Endothelial cell of umbilical vein (primary cell): ENCODE measurements at regions not wholly inside any gene's neighbourhood (a gene's known extent, or its start where the extent isn't known, plus 50 kb on each side); places are given as distances from the start of the nearest gene placed in this dataset.

Experiments
- BruUV-seq: library from RNA; stranded (reverse); fragments of 400-500 nt; replicated peaks from 2 replicates; lab custom pipeline; 2021; lab: Mats Ljungman, UMichigan
- CTCF ChIA-PET: fragments of 300-600, 350-600 bp; sonication (Branson Sonifier 250); formaldehyde crosslinking; loops from one replicate; lab custom pipeline; 2021; ENCODE audit warnings: antibody characterized with exemption, inconsistent platforms; lab: Charles Lee
- POLR2A ChIA-PET: fragments of 300-600, 350-600 bp; sonication (Branson Sonifier 250); formaldehyde crosslinking; loops from one replicate; lab custom pipeline; 2021; ENCODE audit warnings: antibody characterized with exemption, inconsistent platforms; lab: Charles Lee
- DNase-seq: peaks from one replicate; pipeline ENCODE4 v3.0.0-alpha.2; 2011; ENCODE audit warnings: low read depth, low spot score
- FAIRE-seq: peaks from 2 replicates; lab custom pipeline; 2011; peaks lifted over from hg19 to GRCh38; lab: Jason Lieb, UNC
- H2AFZ ChIP-seq: 2 replicates; pipeline ENCODE4 v1.6.0; 2012; ENCODE audit warnings: low read depth, low read length, control low read depth, inconsistent platforms
- H3K27ac ChIP-seq: 2 replicates; pipeline ENCODE4 v1.5.1; 2011; ENCODE audit warnings: low read depth, mild to moderate bottlenecking, control low read depth, low read length, moderate library complexity; ENCODE audit not compliant: insufficient read depth
- H3K27me3 ChIP-seq, 2 experiments: 2 replicates each; pipeline versions ENCODE4 v1.6.0 to v1.6.1; 2011; ENCODE audit warnings: low read length in 2 of 2, mixed read lengths in 1 of 2; ENCODE audit not compliant: control insufficient read depth in 2 of 2, insufficient read depth in 2 of 2
- H3K36me3 ChIP-seq, 2 experiments: 2 replicates in 1 of 2; 3 replicates in 1 of 2; pipeline ENCODE4 v1.5.1; 2011; ENCODE audit warnings: low read length in 2 of 2, mild to moderate bottlenecking in 1 of 2, moderate library complexity in 1 of 2; ENCODE audit not compliant: control insufficient read depth in 2 of 2, insufficient read depth in 2 of 2; ENCODE audit errors: extremely low read depth in 1 of 2
- H3K4me1 ChIP-seq: 3 replicates; pipeline ENCODE4 v1.5.1; 2011; ENCODE audit warnings: mild to moderate bottlenecking, low read length; ENCODE audit not compliant: control insufficient read depth, insufficient read depth; ENCODE audit errors: extremely low read depth
- H3K4me2 ChIP-seq: 2 replicates; pipeline ENCODE4 v1.6.1; 2011; ENCODE audit warnings: low read length, control low read depth, mixed read lengths; ENCODE audit not compliant: insufficient read depth
- H3K4me3 ChIP-seq, 3 experiments: fragments of 200-600 bp in 1 of 3; sonication (generic), shearing (Covaris generic) in 1 of 3; replicated peaks in 1 of 3; 2 replicates each; pipeline ENCODE4 v1.5.1; 2011 to 2016; ENCODE audit warnings: control low read depth in 3 of 3, low read length in 3 of 3, mild to moderate bottlenecking in 2 of 3, inconsistent platforms in 1 of 3, low read depth in 1 of 3, moderate library complexity in 1 of 3; ENCODE audit not compliant: insufficient read depth in 1 of 3
- H3K79me2 ChIP-seq: 2 replicates; pipeline ENCODE4 v1.6.0; 2012; ENCODE audit warnings: low read length, inconsistent platforms; ENCODE audit not compliant: control insufficient read depth, insufficient read depth
- H3K9ac ChIP-seq: replicated peaks from 2 replicates; pipeline ENCODE3; 2011; ENCODE audit warnings: low read length, control low read depth; ENCODE audit not compliant: insufficient read depth; ENCODE audit errors: extremely low read depth
- H3K9me1 ChIP-seq: replicated peaks from 3 replicates; pipeline ENCODE4 v1.6.0; 2011; ENCODE audit warnings: mild to moderate bottlenecking, low read length; ENCODE audit not compliant: control insufficient read depth, insufficient read depth; ENCODE audit errors: extremely low read depth
- H3K9me3 ChIP-seq: replicated peaks from 2 replicates; pipeline ENCODE4 v1.5.1; 2012; ENCODE audit warnings: low read length, inconsistent platforms; ENCODE audit not compliant: control insufficient read depth, insufficient read depth
- H4K20me1 ChIP-seq: replicated peaks from 2 replicates; pipeline ENCODE3; 2011; ENCODE audit warnings: mild to moderate bottlenecking, low read length; ENCODE audit not compliant: control insufficient read depth, insufficient read depth; ENCODE audit errors: extremely low read depth
- EZH2 ChIP-seq: IDR thresholded peaks from 2 replicates; pipeline ENCODE4 v1.6.1; 2012; ENCODE audit warnings: borderline replicate concordance, low read depth, mild to moderate bottlenecking, moderate library complexity, low read length, inconsistent platforms; ENCODE audit not compliant: severe bottlenecking
- FOS ChIP-seq: IDR thresholded peaks from 2 replicates; pipeline ENCODE4 v1.6.1; 2011; ENCODE audit warnings: mild to moderate bottlenecking, low read length, moderate library complexity, borderline replicate concordance; ENCODE audit not compliant: insufficient read depth
- GATA2 ChIP-seq: IDR thresholded peaks from 2 replicates; pipeline ENCODE4 v1.7.0; 2011; ENCODE audit warnings: low read depth, mild to moderate bottlenecking, moderate library complexity, mixed read lengths, low read length; ENCODE audit not compliant: insufficient read length, insufficient read depth
- JUN ChIP-seq: IDR thresholded peaks from 2 replicates; pipeline ENCODE4 v1.6.1; 2011; ENCODE audit warnings: borderline replicate concordance, low read depth; ENCODE audit not compliant: insufficient read length, insufficient read depth
- MYC ChIP-seq: IDR thresholded peaks from one replicate; pipeline ENCODE4 v1.6.1; 2011; ENCODE audit warnings: mild to moderate bottlenecking, low read depth, low read length
- POLR2A ChIP-seq: IDR thresholded peaks from 2 replicates; pipeline ENCODE4 v1.6.1; 2012; ENCODE audit warnings: low read depth, mild to moderate bottlenecking, control low read depth, low read length
- POLR2AphosphoS5 ChIP-seq: IDR thresholded peaks from 2 replicates; pipeline ENCODE4 v1.6.1; 2012; ENCODE audit warnings: low read depth, mild to moderate bottlenecking, control low read depth, low read length, moderate library complexity; ENCODE audit not compliant: insufficient read depth
- dilution Hi-C: fragments of 300-500 bp; cut with MboI; formaldehyde crosslinking; loops from one replicate; pipeline ENCODE4 v1.15.0; 2019; ENCODE audit warnings: low sequenced_read_pairs; ENCODE audit not compliant: extremely low pct_ligation_motif_present
- intact Hi-C: fragments of 100-400 bp; cut with micrococcal nuclease; formaldehyde crosslinking; loops from one replicate; pipeline ENCODE4 v1.10.0; 2022
- TF ChIP-seq, protein P1 (sequence below), 2 donors: IDR thresholded peaks; 1 replicate in 1 of 2; 2 replicates in 1 of 2; pipeline ENCODE4 v1.5.1; 2011; ENCODE audit warnings: low read length in 2 of 2, mild to moderate bottlenecking in 2 of 2, moderate library complexity in 2 of 2, control low read depth in 1 of 2, inconsistent platforms in 1 of 2, low read depth in 1 of 2; ENCODE audit not compliant: insufficient read depth in 1 of 2; ENCODE audit errors: extremely low read depth in 1 of 2
- TF ChIP-seq, protein P2 (sequence below): IDR thresholded peaks from 2 replicates; pipeline ENCODE4 v1.6.1; 2011; ENCODE audit not compliant: insufficient read depth, insufficient read length

DNA sequence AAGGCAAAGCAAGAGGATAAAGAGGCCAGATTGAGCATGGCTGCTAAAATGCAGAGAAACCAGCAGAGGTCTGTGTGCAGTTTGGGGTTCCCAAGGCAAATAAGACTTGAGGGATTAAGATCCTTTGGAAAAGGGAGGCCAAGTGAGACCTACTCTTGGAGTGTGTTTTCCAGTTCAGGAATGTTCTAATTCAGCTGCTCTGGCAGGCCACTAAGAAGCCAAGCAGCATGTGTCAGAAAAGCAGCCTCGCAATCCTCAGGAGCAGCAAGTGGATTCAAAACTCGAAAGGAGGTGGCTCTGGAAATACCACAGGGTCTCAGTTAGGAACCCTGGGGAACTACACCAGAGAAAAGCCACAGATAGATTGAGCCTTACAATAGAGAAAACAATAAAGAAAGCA is 569.2 kb downstream of the METTL4 start:
- TF ChIP-seq MYC (no peak), POLR2A (no peak), FOS (no peak), EZH2 (no peak)
- TF ChIP-seq, protein P1, sequence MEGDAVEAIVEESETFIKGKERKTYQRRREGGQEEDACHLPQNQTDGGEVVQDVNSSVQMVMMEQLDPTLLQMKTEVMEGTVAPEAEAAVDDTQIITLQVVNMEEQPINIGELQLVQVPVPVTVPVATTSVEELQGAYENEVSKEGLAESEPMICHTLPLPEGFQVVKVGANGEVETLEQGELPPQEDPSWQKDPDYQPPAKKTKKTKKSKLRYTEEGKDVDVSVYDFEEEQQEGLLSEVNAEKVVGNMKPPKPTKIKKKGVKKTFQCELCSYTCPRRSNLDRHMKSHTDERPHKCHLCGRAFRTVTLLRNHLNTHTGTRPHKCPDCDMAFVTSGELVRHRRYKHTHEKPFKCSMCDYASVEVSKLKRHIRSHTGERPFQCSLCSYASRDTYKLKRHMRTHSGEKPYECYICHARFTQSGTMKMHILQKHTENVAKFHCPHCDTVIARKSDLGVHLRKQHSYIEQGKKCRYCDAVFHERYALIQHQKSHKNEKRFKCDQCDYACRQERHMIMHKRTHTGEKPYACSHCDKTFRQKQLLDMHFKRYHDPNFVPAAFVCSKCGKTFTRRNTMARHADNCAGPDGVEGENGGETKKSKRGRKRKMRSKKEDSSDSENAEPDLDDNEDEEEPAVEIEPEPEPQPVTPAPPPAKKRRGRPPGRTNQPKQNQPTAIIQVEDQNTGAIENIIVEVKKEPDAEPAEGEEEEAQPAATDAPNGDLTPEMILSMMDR (IDR thresholded peaks at IDR 0.05; ENCODE audit: extremely low read depth in 1 of 2, insufficient read depth in 1 of 2, low read depth in 1 of 2, low read length in 2 of 2) = no peak
- TF ChIP-seq, protein P2, sequence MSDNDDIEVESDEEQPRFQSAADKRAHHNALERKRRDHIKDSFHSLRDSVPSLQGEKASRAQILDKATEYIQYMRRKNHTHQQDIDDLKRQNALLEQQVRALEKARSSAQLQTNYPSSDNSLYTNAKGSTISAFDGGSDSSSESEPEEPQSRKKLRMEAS = no peak
- no TSS peak for BruUV-seq
- H2AFZ ChIP-seq = no peak overlapping the region
- H3K79me2 ChIP-seq = no peaks in the 10 kb centered on the region
- no peaks in the 10 kb centered on the region for H3K9me3 ChIP-seq
- FAIRE-seq (no peak), DNase-seq (no peak)
- intact Hi-C loops (no loop called here), dilution Hi-C loops (no loop called here)
- ChIA-PET CTCF (no interaction called here), POLR2A (no interaction called here)
- no peak overlapping the region for H3K4me3 ChIP-seq
- no peak overlapping the region for H3K4me2 ChIP-seq
- no peaks in the 10 kb centered on the region for H3K9me1 ChIP-seq
- H3K27ac ChIP-seq = no peak overlapping the region
- H3K27me3 ChIP-seq = no peaks in the 10 kb centered on the region
- no peaks in the 10 kb centered on the region for H3K4me1 ChIP-seq
- H3K9ac ChIP-seq = no peak overlapping the region
- no peaks in the 10 kb centered on the region for H3K36me3 ChIP-seq
- no peaks in the 10 kb centered on the region for H4K20me1 ChIP-seq

DNA sequence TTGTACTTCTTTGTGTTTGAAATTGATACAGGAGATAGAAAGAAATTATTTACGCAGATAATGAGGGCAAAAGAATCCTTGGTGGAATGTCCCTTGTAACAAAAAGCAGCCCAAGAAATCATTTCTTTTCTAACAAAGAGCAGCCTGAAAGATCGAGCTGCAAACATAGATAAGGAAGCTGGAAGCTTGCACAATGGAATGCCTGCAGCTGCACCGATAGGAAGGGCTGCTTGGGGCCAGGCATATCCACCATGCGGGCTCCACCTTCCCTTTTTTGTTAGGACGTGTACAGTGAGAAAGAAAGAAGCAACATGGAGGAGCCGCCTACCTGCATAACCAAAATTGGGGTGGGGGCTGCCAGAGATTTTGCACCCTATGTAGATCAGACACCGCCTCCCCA is 568.7 kb downstream of the METTL4 start:
- ChIA-PET POLR2A (no interaction called here), CTCF (no interaction called here)
- intact Hi-C loops = no loop called here
- H3K4me2 ChIP-seq = no peak overlapping the region
- no peak for FAIRE-seq
- dilution Hi-C loops = no loop called here
- TF ChIP-seq EZH2 (no peak), FOS (no peak), POLR2A (no peak), MYC (no peak), GATA2 (no peak), POLR2AphosphoS5 (no peak), JUN (no peak)
- TF ChIP-seq, protein P2 = no peak
- TF ChIP-seq, protein P1 (IDR thresholded peaks at IDR 0.05; ENCODE audit: extremely low read depth in 1 of 2, insufficient read depth in 1 of 2, low read depth in 1 of 2, low read length in 2 of 2) = no peak
- H3K79me2 ChIP-seq = no peaks in the 10 kb centered on the region
- H3K36me3 ChIP-seq = no peaks in the 10 kb centered on the region
- no peaks in the 10 kb centered on the region for H3K4me1 ChIP-seq
- no peak overlapping the region for H2AFZ ChIP-seq
- H3K27me3 ChIP-seq = no peaks in the 10 kb centered on the region
- no peaks in the 10 kb centered on the region for H3K9me1 ChIP-seq
- H3K4me3 ChIP-seq = no peak overlapping the region
- H3K9me3 ChIP-seq = no peaks in the 10 kb centered on the region
- no TSS peak for BruUV-seq
- no peak overlapping the region for H3K9ac ChIP-seq
- DNase-seq = no peak
- no peaks in the 10 kb centered on the region for H4K20me1 ChIP-seq
- H3K27ac ChIP-seq = no peak overlapping the region
